ENCODE measurements at regions not wholly inside any gene's neighbourhood (a gene's known extent, or its start where the extent isn't known, plus 50 kb on each side); places are given as distances from the start of the nearest gene placed in this dataset.
A peak's percentile ranks its signal among the peaks of the same experiment; 100 is the strongest.
"Not testable (repeated sequence)": the region's sequence is repeated elsewhere in the genome, so short reads cannot be mapped to it uniquely, and the experiment has no call there.

DNA sequence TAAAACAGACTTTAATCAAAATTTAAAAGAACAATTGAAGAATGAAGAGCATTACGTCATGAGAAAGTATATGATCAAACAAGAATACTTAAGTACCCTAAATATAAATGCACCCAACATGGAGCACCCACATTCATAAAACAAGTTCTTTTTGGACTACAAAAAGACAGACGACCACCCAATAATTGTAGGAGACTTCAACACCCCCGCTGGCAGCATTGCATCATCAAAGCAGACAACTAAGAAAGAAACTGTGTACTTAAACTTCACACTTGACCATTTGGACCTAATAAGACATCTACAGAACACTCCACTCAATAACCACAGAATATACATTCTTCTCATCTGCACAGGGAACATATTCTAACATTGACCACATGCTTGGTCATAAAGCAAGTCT lies 291.7 kb upstream of the ZNF322 start:
- DNase-seq (ENCODE audit: low read depth in 4 of 4, low spot score in 3 of 4) = not testable (repeated sequence)

DNA sequence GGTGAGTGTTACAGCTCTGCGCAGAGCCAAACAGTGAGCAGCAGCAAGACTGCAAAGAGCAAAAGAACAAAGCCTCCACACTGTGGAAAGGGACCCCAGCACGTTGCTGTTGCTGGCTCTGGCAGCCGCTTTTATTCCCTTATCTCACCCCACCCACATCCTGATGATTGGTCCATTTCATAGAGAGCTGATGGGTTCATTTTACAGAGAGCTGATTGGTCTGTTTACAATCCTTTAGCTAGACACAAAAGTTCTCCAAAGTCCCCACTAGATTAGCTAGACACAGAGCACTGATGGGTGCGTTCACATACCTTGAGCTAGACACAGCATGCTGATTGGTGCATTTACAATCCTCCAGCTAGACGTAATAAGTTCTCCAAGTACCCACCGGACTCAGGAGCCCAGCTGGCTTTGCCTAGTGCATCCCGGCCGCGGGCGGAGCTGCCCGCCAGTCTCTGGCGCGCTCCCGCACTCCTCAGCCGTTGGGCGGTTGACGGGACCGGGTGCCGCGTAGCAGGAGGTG lies 291.4 kb upstream of the PRSS16 start:
- DNase-seq (ENCODE audit: low read depth in 4 of 4, low spot score in 3 of 4) = peak; percentile 34 to 46 (median 40)

DNA sequence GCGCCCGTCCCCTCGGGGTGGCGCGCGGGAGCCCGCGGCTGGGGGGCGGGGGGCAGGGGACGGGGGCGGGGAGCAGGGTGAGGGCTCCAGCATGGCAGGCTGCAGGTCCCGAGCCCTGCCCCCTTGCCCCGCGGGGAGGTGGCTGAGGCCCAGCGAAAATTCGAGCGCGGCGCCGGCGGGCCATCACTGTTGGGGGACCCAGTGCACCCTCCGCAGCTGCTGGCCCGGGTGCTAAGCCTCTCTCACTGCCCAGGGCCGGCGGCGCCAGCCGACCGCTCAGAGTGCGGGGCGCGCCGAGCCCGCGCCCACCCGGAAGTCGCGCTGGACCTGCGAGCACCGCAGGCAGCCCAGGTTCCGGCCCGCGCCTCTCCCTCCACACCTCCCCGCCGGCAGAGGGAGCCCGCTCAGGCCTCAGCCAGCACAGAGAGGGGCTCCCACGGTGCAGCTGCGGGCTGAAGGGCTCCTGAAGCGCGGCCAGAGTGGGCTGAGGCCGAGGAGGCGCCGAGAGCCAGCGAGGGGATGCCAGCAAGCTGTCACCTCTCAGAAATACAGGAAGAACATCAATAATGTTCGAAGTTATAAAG lies 290.8 kb upstream of the PRSS16 start:
- peak; percentile 31 to 55 (median 48) for DNase-seq (ENCODE audit: low read depth in 4 of 4, low spot score in 3 of 4)

DNA sequence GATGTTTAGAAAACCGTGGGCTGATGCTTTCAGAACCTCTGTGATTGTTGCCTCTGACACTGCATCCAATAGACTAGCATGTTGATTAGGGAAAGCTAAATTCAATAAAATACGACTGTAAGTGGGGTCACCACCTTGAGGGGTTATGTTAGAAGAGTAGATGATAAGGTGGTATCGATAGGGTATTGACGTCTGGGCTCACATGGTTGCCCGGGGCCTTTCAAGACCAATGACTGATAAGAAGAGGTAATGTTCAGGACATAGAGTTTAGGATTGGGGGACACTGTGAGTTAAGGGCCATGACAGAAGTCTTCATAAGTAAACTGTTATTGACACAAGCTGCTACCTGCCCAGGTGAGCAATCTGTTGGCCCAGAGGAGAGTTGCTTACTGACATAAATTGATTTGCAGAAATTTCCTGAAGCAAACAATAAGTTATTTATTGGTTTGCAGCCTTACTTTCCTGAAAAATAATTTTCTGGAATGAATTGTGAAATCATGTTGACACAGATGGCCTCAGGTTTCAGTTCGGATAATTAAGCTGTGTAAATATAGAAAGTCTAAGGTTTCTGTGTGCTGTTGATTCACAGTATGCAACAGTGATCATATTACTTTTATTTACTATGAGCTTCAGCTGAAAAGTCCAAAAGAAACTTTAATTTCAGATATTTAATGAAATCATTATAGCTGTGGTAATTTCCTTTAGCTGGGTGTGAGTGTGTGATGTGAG lies 289.9 kb upstream of the PRSS16 start:
- not testable (repeated sequence) for DNase-seq (ENCODE audit: low read depth in 4 of 4, low spot score in 3 of 4)

DNA sequence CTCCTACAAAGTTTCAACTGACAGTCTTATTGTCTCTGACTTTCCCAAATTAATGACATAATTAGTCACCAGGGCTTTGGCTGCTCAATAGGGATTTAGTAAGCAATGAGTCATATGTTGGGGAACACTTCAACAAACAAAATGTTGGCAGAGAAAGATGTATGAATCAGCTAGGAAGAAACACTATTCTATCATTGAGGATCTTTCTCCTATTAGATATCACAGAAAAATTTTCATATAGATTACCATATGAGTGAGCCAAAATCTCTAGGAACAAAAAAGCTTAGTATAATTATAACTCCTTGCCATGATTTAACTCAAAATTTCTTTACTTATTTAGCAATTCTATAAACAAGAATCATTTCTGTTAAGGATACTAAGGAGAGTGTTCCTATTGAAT lies 286.3 kb upstream of the PRSS16 start:
- DNase-seq (ENCODE audit: low read depth in 4 of 4, low spot score in 3 of 4) = not testable (repeated sequence)

DNA sequence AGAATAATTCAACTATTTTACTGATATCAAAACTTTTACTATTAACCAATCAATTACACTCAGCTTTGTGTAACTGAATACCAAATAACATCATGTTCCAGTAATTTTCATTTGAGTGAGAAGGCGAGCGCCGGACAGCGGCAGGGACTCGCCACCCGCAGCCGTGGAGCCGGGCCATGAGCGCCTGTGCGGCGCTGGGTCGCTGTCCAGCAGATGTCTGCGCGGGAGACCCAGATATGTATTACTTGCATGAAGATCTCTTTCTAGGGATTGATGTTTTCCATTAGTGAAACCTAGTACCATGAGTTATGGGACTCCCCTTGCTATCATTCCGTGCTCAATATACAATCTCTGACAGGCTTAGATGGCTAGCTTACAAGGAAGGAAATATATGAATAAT lies 245.1 kb upstream of the PRSS16 start:
- DNase-seq (ENCODE audit: low read depth in 4 of 4, low spot score in 3 of 4) = no peak

DNA sequence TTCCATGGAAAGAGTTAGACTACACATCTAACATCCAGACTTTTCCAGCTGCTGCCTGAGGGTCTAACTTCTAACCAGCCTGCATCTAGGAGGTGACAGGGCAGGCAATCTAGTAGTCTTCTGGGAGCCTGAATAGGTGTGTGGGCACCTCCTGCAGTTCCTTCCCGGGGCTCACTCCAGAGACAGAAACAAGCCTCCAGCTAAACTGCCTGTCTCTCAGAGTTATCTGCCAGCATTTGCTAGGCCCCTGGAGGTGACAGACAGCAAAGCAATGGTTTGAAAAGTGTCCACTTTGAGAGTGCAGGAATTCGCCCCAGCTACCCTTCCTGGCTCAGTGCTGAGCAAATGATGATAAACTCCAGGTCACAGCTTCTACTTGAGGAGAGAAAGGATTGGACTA lies 240.5 kb upstream of the PRSS16 start:
- no peak for DNase-seq (ENCODE audit: low read depth in 4 of 4, low spot score in 3 of 4)

DNA sequence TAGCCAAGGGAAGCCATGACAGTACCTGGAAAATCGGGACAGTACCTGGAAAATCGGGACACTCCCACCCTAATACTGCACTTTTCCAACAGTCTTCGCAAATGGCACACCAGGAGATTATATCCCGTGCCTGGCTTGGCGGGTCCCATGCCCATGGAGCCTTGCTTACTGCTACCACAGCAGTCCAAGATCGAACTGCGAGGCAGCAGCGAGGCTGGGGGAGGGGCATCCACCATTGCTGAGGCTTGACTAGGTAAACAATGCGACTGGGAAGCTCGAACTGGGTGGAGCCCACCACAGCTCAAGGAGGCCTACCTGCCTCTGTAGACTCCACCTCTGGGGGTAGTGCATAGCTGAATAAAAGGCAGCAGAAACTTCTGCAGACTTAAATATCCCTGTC lies 238.9 kb upstream of the PRSS16 start:
- not testable (repeated sequence) for DNase-seq (ENCODE audit: low read depth in 4 of 4, low spot score in 3 of 4)

DNA sequence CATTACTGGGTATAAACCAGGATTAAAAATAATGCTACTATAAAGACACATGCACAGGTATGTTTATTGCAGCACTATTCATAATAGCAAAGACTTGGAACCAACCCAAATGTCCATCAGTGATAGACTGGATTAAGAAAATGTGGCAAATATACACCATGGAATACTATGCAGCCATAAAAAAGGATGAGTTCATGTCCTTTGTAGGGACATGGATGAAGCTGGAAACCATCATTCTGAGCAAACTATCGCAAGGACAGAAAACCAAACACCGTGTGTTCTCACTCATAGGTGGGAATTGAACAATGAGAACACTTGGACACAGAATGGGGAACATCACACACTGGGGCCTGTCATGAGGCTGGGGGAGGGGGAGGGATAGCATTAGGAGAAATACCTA lies 233.4 kb upstream of the PRSS16 start:
- DNase-seq (ENCODE audit: low read depth in 4 of 4, low spot score in 3 of 4) = not testable (repeated sequence)

DNA sequence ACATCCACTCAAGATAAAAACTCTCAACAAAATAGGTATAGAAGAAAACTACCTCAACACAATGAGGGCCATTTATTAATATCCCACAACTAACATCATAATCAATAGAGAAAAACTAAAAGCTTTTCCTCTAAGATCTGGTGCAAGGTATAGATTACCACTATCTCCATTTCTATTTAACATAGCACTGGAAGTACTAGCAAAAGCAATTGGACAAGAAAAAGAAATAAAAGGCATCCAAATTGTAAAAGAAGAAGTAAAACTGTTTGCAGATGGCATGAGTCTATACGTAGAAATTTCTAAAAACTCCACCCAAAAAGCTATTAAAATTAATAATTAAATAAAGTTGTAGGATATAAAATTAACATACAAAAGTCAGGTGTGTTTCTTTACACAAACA lies 230.8 kb upstream of the PRSS16 start:
- DNase-seq (ENCODE audit: low read depth in 4 of 4, low spot score in 3 of 4) = no peak

DNA sequence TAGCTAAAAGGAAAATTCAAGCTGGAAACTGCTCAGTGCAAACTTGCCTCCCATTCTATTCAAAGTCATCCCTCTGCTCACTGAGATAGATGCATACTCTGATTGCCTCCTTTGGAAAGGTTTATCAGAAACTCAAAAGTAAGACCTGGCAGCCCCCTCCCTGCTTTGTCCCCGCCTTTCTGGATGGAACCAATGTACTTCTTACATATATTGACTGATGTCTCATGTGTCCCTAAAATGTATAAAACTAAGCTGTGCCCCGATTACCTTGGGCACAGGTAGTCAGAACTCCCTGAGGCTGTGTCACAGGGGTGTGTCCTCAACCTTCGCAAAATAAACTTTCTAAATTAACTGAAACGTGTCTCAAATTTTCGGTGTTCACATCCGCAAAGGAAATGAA lies 229.1 kb upstream of the PRSS16 start:
- not testable (repeated sequence) for DNase-seq (ENCODE audit: low read depth in 4 of 4, low spot score in 3 of 4)

DNA sequence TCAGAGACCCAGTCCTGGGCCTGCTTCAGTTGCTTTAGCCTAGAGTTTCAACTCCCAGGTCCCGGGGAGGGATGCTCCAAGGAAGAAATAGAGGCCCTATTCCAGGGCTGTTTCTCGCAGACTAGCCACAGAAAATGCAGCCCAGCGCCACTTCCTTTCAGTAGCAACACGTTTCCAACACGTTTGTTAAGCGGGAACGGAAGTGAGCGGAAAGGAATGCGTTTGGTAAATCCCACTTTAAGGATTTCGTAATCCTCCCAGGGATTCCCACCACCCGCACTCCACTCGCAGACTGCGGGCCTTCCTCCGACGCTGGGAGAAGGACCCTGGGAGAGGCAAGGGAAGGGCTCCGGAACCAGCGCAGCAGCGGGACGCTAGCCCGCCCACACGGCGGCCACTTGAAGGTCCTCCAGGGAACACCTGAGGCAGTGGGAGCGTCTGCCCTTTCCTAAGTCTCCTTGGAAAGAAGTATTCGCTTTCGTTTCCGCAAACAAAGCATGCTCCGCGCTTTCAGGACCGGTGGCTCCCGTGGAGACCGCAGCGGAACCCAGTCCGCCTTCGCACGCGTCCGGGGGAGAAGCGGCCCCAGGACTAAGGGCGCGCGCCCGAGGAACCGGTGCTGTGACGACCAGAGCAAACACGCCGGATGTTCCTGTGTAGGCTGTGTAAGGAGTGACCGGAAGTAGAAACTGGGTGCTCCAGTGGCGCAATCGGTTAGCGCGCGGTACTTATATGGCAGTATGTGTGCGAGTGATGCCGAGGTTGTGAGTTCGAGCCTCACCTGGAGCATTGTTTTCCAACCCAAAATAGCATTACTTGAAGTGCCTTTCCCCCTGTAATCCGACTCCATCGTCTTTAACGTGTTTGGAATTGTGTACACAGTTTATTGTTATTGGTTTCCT lies 227.6 kb upstream of the PRSS16 start:
- DNase-seq (ENCODE audit: low read depth in 4 of 4, low spot score in 3 of 4) = peak; percentile 74 to 80 (median 76)

DNA sequence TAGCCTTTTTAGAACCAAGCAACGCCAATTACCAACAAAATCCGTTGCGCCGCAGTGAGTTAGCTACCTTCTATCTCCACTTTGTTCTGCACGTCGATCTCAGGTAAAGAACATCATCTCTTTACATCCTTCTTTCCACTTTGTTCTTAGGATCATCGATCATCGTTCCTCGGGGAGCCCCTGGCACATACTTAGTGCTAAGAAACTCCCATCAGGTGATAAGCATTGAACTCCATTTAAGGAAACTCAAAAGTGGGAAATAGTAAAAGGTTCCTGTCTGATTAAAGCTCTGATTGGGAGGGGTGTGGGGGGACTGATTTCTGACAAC lies 227.0 kb upstream of the PRSS16 start:
- DNase-seq (ENCODE audit: low read depth in 4 of 4, low spot score in 3 of 4) = no peak

DNA sequence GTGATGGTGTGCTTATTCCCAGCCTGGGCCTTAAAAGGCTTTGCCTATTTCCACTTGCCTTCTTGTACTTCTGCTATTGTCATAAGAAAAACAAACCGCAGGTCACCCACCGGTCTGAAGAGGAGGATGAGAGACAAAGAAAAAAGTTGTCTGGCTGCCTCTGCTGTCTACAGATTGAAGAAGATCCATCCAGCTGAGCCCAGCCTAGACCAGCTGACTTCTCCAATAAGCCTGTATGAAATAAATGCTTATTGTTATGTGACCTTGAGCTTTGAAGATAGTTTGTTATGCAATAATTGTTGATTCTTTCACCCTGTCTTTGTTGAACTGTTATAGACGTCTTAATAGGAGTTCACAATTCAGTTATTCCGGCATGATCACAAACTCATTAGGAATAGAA lies 223.8 kb upstream of the PRSS16 start:
- no peak for DNase-seq (ENCODE audit: low read depth in 4 of 4, low spot score in 3 of 4)

DNA sequence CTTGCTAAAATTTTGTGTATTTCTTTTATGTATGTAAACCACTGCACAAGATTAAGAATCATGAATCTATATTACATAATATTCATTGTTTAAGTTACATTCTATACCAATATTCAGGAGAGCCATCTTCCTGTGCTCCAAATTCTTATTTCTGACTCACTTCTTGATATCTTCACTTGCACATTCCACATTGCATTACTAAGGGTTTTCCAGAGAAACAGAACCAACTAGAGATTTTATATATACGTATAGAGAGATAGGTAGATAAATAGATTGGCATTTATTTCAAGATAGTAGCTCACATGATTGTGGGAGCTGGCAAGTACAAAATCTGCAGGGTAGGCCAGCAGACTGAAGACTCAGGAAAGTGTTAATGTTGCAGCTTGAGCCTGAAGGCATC lies 222.2 kb upstream of the PRSS16 start:
- no peak for DNase-seq (ENCODE audit: low read depth in 4 of 4, low spot score in 3 of 4)

DNA sequence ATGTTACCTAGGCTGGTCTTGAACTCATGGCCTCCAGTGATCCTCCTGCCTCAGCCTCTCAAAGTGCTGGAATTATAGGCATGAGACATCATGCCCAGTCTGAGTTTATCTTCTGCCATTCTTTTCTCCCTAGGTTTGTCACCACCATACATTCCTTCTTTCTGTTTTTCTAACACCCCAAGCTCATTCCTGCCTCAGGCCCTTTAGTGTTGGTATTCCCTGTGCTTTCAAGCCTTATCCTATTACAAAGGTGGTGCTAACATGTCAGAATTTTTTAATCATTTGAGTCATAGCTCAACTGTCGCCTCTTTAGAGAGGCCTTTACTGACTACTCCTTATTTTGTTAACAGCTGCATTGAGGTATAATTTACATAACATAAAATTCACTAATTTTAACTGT lies 221.1 kb upstream of the PRSS16 start:
- DNase-seq (ENCODE audit: low read depth in 4 of 4, low spot score in 3 of 4) = no peak

DNA sequence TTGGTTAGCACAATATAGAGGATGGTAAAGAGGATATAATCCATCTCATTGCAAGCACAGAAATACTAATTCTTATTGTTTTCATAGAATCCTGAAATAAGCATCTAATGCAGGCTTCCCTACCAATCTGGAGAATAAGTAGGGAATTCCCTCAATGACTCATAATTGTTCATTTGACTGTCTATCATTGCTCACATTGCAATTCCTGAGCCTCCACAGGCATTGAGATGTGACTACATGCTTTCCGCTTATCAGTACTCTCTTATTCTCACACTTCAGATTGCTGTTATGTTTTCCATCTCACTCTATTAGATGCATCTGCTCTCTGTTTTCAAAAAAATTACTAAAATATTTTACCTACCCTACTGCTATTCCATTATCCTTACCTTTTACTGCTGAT lies 216.2 kb upstream of the PRSS16 start:
- DNase-seq (ENCODE audit: low read depth in 4 of 4, low spot score in 3 of 4) = no peak

DNA sequence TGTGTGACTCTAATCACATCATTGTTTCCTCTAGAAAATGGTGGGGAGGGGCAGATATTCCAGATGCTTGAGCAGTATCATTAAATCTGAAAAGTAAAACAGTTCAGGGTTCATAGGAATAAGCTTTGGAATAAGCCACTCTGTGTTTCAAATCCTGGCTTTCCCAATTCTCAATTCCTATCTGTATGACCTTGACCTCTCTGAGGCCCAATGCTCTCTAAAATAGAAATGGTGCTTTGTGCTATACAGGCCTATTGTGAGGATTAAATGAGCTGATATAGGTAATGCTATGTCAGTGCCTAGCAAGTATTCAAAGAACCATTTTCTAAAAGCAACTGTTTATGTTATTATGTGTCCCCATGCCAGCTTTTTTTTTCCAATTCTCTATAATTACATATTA lies 209.0 kb upstream of the PRSS16 start:
- DNase-seq (ENCODE audit: low read depth in 4 of 4, low spot score in 3 of 4) = no peak

DNA sequence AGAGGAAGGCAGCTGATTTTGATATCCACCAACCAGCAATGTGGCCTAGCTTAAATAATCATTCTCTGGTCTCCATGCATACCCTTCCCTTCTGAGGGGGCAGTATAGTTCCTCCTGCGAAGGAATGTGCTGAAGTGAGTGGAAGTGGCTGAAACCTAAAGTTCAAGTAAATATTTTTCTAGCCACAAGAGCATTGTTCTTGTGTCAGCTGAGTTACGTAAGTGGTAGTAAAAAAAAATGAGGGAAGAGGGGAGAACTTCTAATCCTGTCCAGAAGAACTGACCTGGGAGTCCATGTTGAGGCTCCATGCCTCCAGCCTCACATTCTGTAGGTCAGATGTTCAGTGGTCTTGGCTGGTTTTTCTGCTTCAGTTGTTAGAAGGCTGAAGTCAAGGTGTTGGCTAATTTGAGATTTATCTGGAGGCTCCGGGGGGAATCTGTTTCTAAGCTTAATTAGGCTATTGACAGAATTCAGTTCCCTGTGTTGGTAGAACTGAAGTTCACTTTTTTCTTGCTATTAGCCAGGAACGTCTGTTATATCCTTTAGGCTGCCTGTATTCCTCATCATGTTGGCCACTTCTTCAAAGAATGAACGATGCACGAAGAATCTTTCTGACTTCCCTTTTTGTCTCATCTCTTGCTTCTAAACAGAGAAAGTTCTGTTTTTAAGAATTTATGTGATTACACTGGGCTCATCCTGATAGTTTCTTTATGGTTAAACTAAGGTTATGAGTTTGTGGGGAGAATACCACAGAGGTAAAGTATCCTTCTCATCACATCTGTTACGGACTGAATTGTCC lies 207.1 kb upstream of the PRSS16 start:
- DNase-seq (ENCODE audit: low read depth in 4 of 4, low spot score in 3 of 4) = no peak

DNA sequence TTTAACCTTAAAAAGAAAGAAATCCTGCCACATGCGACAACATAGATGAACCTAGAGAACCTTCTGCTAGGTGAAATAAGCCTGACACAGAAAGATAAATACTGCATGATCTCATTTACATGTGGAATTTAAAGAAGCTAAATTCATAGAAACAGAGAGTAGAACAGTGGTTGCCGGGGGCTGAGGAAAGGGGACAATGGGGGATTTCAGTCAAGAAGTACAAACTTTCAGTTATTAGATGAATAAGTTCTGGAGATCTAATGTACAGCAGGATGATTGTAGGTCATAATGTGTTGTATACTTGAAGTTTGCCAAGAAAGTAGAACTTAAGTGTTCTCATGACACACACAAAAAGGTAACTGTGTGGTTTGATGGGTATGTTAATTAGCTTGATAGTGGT lies 204.3 kb upstream of the PRSS16 start:
- DNase-seq (ENCODE audit: low read depth in 4 of 4, low spot score in 3 of 4) = no peak

DNA sequence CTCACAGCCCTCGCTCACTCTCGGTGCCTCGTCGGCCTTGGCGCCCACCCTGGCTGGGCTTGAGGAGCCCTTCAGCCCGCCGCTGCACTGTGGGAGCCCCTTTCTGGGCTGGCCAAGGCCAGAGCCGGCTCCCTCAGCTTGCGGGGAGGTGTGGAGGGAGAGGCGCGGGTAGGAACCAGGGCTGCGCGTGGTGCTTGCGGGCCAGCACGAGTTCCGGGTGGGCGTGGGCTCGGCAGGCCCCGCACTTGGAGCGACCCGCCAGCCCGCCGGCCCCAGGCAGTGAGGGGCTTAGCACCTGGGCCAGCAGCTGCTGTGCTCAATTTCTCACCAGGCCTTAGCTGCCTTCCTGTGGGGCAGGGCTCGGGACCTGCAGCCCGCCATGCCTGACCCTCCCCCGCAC lies 202.4 kb upstream of the PRSS16 start:
- DNase-seq (ENCODE audit: low read depth in 4 of 4, low spot score in 3 of 4) = not testable (repeated sequence)

Measured in left renal pelvis (tissue), 4 donors.